ENCODE measurements at regions not wholly inside any gene's neighbourhood (a gene's known extent, or its start where the extent isn't known, plus 50 kb on each side); places are given as distances from the start of the nearest gene placed in this dataset.

DNA sequence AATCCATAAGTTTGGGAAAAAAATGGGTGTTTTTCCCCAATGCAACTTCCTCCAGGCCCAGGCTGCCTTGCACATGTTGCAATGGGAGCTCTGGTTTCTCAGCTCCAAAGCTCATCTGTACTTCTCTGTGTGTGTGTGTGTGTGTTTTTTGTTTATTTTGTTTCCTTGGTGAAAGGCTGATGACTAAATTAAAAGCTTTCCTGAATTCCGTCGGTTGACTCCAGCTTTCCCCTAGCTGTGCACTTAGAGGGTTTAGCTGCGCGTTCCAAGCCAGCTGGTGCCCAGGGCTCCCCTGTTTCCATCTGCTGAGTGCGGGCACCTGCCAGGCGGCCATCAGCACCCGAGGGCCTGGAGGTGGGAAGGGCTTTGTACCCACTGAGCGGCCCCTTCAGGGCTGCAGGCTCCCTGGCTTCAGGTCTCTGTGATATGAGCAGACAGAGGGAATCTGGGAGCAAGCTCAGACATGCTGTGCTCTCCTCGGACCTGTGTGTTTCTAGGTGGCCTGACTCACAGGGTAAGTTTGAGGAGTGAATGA, 129.1 kb upstream of the SOX1 start:
- Histone ChIP-seq H3K27ac (no peak overlapping the region), H3K36me3 (no peaks in the 10 kb centered on the region), H3K27me3 (peaks cover 0 to 53% (median 11%) of the 10 kb centered on the region in 9 donors), H3K9me3 (peaks cover 0 to 15% (median under 1%) of the 10 kb centered on the region in 12 donors), H3K4me1 (no peaks in the 10 kb centered on the region), H3K4me3 (no peak overlapping the region)
- no peak for TF ChIP-seq POLR2A (IDR thresholded peaks at IDR 0.05)
- TF ChIP-seq, protein P1, sequence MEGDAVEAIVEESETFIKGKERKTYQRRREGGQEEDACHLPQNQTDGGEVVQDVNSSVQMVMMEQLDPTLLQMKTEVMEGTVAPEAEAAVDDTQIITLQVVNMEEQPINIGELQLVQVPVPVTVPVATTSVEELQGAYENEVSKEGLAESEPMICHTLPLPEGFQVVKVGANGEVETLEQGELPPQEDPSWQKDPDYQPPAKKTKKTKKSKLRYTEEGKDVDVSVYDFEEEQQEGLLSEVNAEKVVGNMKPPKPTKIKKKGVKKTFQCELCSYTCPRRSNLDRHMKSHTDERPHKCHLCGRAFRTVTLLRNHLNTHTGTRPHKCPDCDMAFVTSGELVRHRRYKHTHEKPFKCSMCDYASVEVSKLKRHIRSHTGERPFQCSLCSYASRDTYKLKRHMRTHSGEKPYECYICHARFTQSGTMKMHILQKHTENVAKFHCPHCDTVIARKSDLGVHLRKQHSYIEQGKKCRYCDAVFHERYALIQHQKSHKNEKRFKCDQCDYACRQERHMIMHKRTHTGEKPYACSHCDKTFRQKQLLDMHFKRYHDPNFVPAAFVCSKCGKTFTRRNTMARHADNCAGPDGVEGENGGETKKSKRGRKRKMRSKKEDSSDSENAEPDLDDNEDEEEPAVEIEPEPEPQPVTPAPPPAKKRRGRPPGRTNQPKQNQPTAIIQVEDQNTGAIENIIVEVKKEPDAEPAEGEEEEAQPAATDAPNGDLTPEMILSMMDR (IDR thresholded peaks at IDR 0.05): no peak
- ATAC-seq: no peak
- intact Hi-C loops (cut with DNase I): no loop called here
- no peak for DNase-seq
- WGBS, 4 donors: 65 to 70% (median 68%) methylated on average over 6 to 9 of the region's 9 CpGs

DNA sequence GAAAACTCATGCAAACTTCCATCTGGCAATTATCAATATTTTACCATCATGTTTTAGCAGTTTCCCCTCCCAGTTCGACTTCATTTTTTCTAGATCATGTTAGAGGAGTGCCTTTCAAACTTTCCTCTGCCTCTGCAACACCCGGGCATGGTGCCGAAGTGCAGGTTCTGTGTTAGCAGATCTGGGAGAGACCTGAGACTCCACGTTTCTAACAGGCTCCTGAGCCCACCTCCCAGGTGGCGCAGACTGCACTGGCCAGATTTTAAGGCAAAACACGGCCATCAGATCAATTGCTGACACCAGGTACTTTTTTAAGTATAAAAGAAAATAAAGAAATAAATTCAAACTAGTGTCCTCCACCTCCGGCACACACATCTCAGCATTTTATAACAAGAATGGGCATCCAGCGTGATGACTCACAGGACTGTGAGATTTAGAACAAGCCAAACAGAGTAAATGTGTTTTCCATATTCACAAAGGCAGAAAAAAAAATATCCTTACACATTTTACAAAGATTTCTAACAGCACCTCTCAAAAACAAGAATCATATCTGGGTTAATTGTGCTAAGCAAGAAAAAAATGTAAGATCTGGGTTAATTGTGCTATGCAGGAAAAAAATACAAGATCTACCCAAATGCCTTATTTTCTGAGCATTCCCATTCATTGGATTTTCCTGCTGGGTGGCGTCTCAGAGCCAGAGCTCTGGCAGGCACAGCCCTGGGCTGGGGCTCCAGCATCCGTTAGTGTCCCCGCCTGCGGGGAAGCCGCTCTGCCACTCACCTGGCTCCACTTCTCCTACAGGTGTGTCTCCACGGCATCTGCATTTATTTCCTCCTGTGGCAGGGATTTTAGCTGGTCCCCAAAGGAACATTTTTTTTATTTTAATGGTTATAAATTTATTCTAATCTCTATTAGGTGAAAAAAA, 127.9 kb upstream of the SOX1 start:
- Histone ChIP-seq H3K36me3 (no peaks in the 10 kb centered on the region), H3K27ac (no peak overlapping the region), H3K27me3 (peaks cover 0 to 60% (median 11%) of the 10 kb centered on the region in 9 donors), H3K4me3 (no peak overlapping the region), H3K9me3 (peaks cover 0 to 9% (median 0%) of the 10 kb centered on the region in 12 donors), H3K4me1 (no peaks in the 10 kb centered on the region)
- no peak for DNase-seq
- WGBS, 4 donors: 70 to 75% (median 71%) methylated on average over 14 of the region's 14 CpGs
- intact Hi-C loops (cut with DNase I): no loop called here
- TF ChIP-seq, protein P1 (IDR thresholded peaks at IDR 0.05): no peak
- no peak for TF ChIP-seq POLR2A (IDR thresholded peaks at IDR 0.05)
- no peak for ATAC-seq

DNA sequence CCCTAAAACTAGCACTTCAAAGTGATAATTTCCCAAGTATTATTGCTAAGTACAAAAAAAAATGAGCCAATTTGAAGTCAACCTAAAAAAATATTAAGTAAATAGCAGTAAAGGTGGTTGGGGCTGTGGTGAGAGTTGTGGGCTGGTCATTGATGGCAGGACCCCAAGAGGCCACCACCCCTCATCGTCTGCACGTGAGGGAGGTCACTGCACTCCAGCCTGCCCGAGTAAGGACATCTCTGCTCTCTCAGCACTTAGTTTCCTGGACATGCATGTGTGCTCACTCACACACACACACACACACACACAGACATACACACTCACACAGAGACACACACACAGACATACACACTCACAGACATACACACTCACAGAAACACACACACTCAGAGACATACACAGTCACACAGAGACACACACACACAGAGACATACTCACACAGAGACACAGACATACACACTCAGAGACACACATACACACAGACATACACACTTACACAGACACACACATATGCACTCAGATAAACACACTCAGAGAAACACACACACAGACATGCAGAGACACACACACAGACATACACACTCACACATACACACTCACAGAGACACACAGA, 127.2 kb upstream of the SOX1 start:
- no peaks in the 10 kb centered on the region for H3K4me1 ChIP-seq
- no peak overlapping the region for H3K27ac ChIP-seq
- no peak for DNase-seq
- H3K4me3 ChIP-seq: no peak overlapping the region
- peaks cover 0 to 5% (median 0%) of the 10 kb centered on the region in 12 donors for H3K9me3 ChIP-seq
- H3K36me3 ChIP-seq: no peaks in the 10 kb centered on the region
- H3K27me3 ChIP-seq: peaks cover 0 to 66% (median 11%) of the 10 kb centered on the region in 9 donors
- intact Hi-C loops (cut with DNase I): no loop called here
- 61 to 70% (median 65%) methylated on average over 3 of the region's 3 CpGs for WGBS, 4 donors
- TF ChIP-seq, protein P1 (IDR thresholded peaks at IDR 0.05): no peak
- TF ChIP-seq POLR2A (IDR thresholded peaks at IDR 0.05): no peak
- no peak for ATAC-seq

DNA sequence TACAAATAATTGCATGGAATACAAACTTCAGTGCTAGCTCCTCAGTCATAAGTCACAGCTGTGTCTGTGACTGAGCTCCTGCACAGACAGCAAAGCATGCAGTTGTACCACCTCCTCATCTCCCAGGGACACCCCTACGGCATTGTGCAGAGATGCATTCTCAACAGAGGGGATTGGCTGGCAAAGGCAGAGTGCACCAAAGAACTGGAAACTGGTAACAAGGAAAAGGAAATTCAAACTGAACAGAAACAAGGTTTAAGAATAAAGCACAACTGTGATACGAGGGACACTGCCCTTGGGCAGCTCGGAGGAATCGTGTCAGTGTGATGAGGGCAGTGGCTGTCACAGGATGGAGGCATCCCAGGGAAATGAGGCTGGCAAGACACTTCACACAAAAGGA, 126.1 kb upstream of the SOX1 start:
- intact Hi-C loops (cut with DNase I): no loop called here
- no peaks in the 10 kb centered on the region for H3K4me1 ChIP-seq
- DNase-seq: no peak

More for the DNA sequence above, 126.1 kb upstream of the SOX1 start:
- Histone ChIP-seq H3K4me3 (no peak overlapping the region), H3K27ac (no peak overlapping the region), H3K36me3 (no peaks in the 10 kb centered on the region), H3K9me3 (peaks cover 0 to 2% (median 0%) of the 10 kb centered on the region in 12 donors), H3K27me3 (peaks cover 0 to 66% (median 11%) of the 10 kb centered on the region in 9 donors)
- TF ChIP-seq, protein P1 (IDR thresholded peaks at IDR 0.05): no peak
- TF ChIP-seq POLR2A (IDR thresholded peaks at IDR 0.05): no peak
- ATAC-seq: no peak
- WGBS, 4 donors: 61 to 79% (median 73%) methylated on average over 4 of the region's 4 CpGs
